ENCODE measurements at regions not wholly inside any gene's neighbourhood (a gene's known extent, or its start where the extent isn't known, plus 50 kb on each side); places are given as distances from the start of the nearest gene placed in this dataset.
A peak's percentile ranks its signal among the peaks of the same experiment; 100 is the strongest.

GRCh38 chr4:124104101-124104500, 608.4 kb downstream of the ANKRD50 start:
- H3K4me3 ChIP-seq (replicated peaks in 1 of 4; ENCODE audit: control extremely low read depth in 1 of 4, insufficient read depth in 1 of 4, low read depth in 3 of 4, low read length in 4 of 4), result no peak overlapping the region
- no peaks in the 10 kb centered on the region for H4K20me1 ChIP-seq (ENCODE audit: control insufficient read depth, extremely low read depth, insufficient read depth, low read length)
- no peaks in the 10 kb centered on the region for H3K36me3 ChIP-seq (ENCODE audit: control insufficient read depth, insufficient read depth, low read length)
- no peaks in the 10 kb centered on the region for H3K79me2 ChIP-seq (ENCODE audit: control insufficient read depth, insufficient read depth, low read length)
- TF ChIP-seq CTCF (conservative IDR thresholded peaks at IDR 0.05 in 1 of 2, IDR thresholded peaks at IDR 0.05 in 1 of 2; ENCODE audit: low read depth in 1 of 2, low read length in 2 of 2), result no peak
- TF ChIP-seq EZH2 (IDR thresholded peaks at IDR 0.05; ENCODE audit: low read length, missing control alignments), result no peak
- no peak overlapping the region for H3K27ac ChIP-seq (ENCODE audit: insufficient read depth, low read length)
- no peak overlapping the region for H2AFZ ChIP-seq (ENCODE audit: low read length)
- no peak overlapping the region for H3K9ac ChIP-seq (ENCODE audit: insufficient read depth, low read length)
- H3K4me2 ChIP-seq (ENCODE audit: extremely low read depth, insufficient read depth, low read length), result no peak overlapping the region
- no peak for DNase-seq (ENCODE audit: low read depth in 2 of 2)
- H3K4me1 ChIP-seq (ENCODE audit: control insufficient read depth, extremely low read depth, insufficient read depth, low read length), result no peaks in the 10 kb centered on the region
- no peaks in the 10 kb centered on the region for H3K27me3 ChIP-seq (ENCODE audit: control insufficient read depth, insufficient read depth, low read length)
- H3K9me3 ChIP-seq (ENCODE audit: control insufficient read depth, insufficient read depth, low read depth, low read length), result no peaks in the 10 kb centered on the region

DNA sequence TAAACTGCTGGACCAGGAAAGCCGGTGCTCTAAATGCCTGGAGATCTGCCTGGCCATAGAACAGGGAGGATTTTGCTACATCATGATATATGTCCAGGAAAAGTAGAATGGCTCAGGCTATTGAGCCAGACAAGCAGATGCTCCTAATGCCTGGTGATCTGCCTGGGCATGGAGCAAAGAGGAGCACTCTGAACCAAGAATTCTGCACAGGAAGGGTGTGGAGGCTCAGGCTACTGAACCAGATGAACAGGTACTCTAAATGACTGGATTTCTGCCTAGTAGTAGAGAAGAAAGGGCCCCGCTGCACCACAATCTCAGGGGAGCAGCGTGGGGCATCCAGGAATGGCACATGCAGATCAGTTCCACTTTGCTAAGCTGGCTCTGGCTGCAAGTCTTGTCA, 607.9 kb downstream of the ANKRD50 start:
- H4K20me1 ChIP-seq (ENCODE audit: control insufficient read depth, extremely low read depth, insufficient read depth, low read length), result no peaks in the 10 kb centered on the region
- H2AFZ ChIP-seq (ENCODE audit: low read length), result peak overlapping the region; percentile 58
- no peaks in the 10 kb centered on the region for H3K9me3 ChIP-seq (ENCODE audit: control insufficient read depth, insufficient read depth, low read depth, low read length)
- DNase-seq (ENCODE audit: low read depth in 2 of 2), result no peak
- H3K27me3 ChIP-seq (ENCODE audit: control insufficient read depth, insufficient read depth, low read length), result no peaks in the 10 kb centered on the region
- no peak overlapping the region for H3K4me3 ChIP-seq (replicated peaks in 1 of 4; ENCODE audit: control extremely low read depth in 1 of 4, insufficient read depth in 1 of 4, low read depth in 3 of 4, low read length in 4 of 4)
- no peaks in the 10 kb centered on the region for H3K79me2 ChIP-seq (ENCODE audit: control insufficient read depth, insufficient read depth, low read length)
- H3K9ac ChIP-seq (ENCODE audit: insufficient read depth, low read length), result no peak overlapping the region
- no peaks in the 10 kb centered on the region for H3K4me1 ChIP-seq (ENCODE audit: control insufficient read depth, extremely low read depth, insufficient read depth, low read length)
- H3K4me2 ChIP-seq (ENCODE audit: extremely low read depth, insufficient read depth, low read length), result no peak overlapping the region
- H3K27ac ChIP-seq (ENCODE audit: insufficient read depth, low read length), result no peak overlapping the region
- no peaks in the 10 kb centered on the region for H3K36me3 ChIP-seq (ENCODE audit: control insufficient read depth, insufficient read depth, low read length)
- TF ChIP-seq EZH2 (IDR thresholded peaks at IDR 0.05; ENCODE audit: low read length, missing control alignments) (no peak), CTCF (conservative IDR thresholded peaks at IDR 0.05 in 1 of 2, IDR thresholded peaks at IDR 0.05 in 1 of 2; ENCODE audit: low read depth in 1 of 2, low read length in 2 of 2) (no peak)

DNA sequence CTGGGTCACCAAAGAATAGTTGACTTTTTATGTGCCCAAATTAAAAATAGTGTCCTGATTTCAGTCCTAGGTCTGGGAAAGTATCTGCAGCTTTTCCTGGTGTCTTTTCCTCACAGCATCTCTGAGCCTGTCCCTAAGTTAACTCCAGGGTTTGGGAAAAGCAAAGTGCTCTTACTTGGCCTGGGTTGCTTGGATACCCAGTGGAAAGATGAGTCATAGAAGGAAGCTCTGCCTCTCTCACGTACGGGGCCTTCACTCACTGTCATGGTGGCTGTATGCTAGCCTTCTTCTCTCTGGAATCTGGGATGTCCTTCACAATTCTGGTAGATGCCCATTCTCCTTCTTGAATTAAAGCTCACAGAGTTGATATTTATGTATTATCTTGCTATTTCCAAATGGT, 607.3 kb downstream of the ANKRD50 start:
- no peak overlapping the region for H3K4me3 ChIP-seq (replicated peaks in 1 of 4; ENCODE audit: control extremely low read depth in 1 of 4, insufficient read depth in 1 of 4, low read depth in 3 of 4, low read length in 4 of 4)
- TF ChIP-seq CTCF (conservative IDR thresholded peaks at IDR 0.05 in 1 of 2, IDR thresholded peaks at IDR 0.05 in 1 of 2; ENCODE audit: low read depth in 1 of 2, low read length in 2 of 2), result no peak
- TF ChIP-seq EZH2 (IDR thresholded peaks at IDR 0.05; ENCODE audit: low read length, missing control alignments), result no peak
- H2AFZ ChIP-seq (ENCODE audit: low read length), result peak overlapping the region; percentile 58
- no peaks in the 10 kb centered on the region for H3K36me3 ChIP-seq (ENCODE audit: control insufficient read depth, insufficient read depth, low read length)
- no peaks in the 10 kb centered on the region for H3K9me3 ChIP-seq (ENCODE audit: control insufficient read depth, insufficient read depth, low read depth, low read length)
- no peaks in the 10 kb centered on the region for H4K20me1 ChIP-seq (ENCODE audit: control insufficient read depth, extremely low read depth, insufficient read depth, low read length)
- H3K27ac ChIP-seq (ENCODE audit: insufficient read depth, low read length), result no peak overlapping the region
- peak in 1 of 2 donors; percentile 52 for DNase-seq (ENCODE audit: low read depth in 2 of 2)
- H3K27me3 ChIP-seq (ENCODE audit: control insufficient read depth, insufficient read depth, low read length), result no peaks in the 10 kb centered on the region
- no peaks in the 10 kb centered on the region for H3K4me1 ChIP-seq (ENCODE audit: control insufficient read depth, extremely low read depth, insufficient read depth, low read length)
- H3K9ac ChIP-seq (ENCODE audit: insufficient read depth, low read length), result no peak overlapping the region
- H3K79me2 ChIP-seq (ENCODE audit: control insufficient read depth, insufficient read depth, low read length), result no peaks in the 10 kb centered on the region
- H3K4me2 ChIP-seq (ENCODE audit: extremely low read depth, insufficient read depth, low read length), result no peak overlapping the region

Data from fibroblast of lung (primary cell).